Skeletal muscle satellite cell (primary cell): ENCODE measurements at regions not wholly inside any gene's neighbourhood (a gene's known extent, or its start where the extent isn't known, plus 50 kb on each side); places are given as distances from the start of the nearest gene placed in this dataset.
"Not testable (repeated sequence)": the region's sequence is repeated elsewhere in the genome, so short reads cannot be mapped to it uniquely, and the experiment has no call there.

ENCODE experiments used
- H3K27me3 ChIP-seq: 2 replicates; pipeline ENCODE4 v1.7.0; 2013; ENCODE audit warnings: low read length; ENCODE audit not compliant: control insufficient read depth, insufficient read depth
- H3K36me3 ChIP-seq: 2 replicates; pipeline ENCODE4 v1.7.0; 2013; ENCODE audit warnings: mild to moderate bottlenecking, control low read depth, low read length; ENCODE audit not compliant: insufficient read depth
- H3K4me1 ChIP-seq: 2 replicates; pipeline ENCODE4 v1.7.0; 2013; ENCODE audit warnings: low read length; ENCODE audit not compliant: control insufficient read depth, insufficient read depth
- H3K4me2 ChIP-seq: 2 replicates; pipeline ENCODE4 v1.7.0; 2013; ENCODE audit warnings: mild to moderate bottlenecking, low read length
- H3K4me3 ChIP-seq: 2 replicates; pipeline ENCODE4 v1.7.0; 2013; ENCODE audit warnings: low read length
- H3K9ac ChIP-seq: 2 replicates; pipeline ENCODE4 v1.7.0; 2013; ENCODE audit warnings: mild to moderate bottlenecking, low read depth, low read length, moderate library complexity
- H3K9me3 ChIP-seq: replicated peaks from 2 replicates; pipeline ENCODE4 v1.7.0; 2013; ENCODE audit warnings: mild to moderate bottlenecking, control low read depth, low read length

- H3K9ac ChIP-seq = no peak overlapping the region
- H3K36me3 ChIP-seq = no peaks in the 10 kb centered on the region
- H3K4me2 ChIP-seq = no peak overlapping the region
- H3K4me1 ChIP-seq = no peaks in the 10 kb centered on the region
- no peaks in the 10 kb centered on the region for H3K9me3 ChIP-seq
- H3K4me3 ChIP-seq = no peak overlapping the region
- no peaks in the 10 kb centered on the region for H3K27me3 ChIP-seq
These were observed 187.8 kb upstream of the NR3C2 start for GRCh38 chr4:148630051-148630450.

GRCh38 chr4:148618856-148619255 lies 176.6 kb upstream of the NR3C2 start:
- Histone ChIP-seq H3K4me1 (no peaks in the 10 kb centered on the region), H3K4me3 (no peak overlapping the region), H3K4me2 (no peak overlapping the region), H3K36me3 (no peaks in the 10 kb centered on the region), H3K9me3 (no peaks in the 10 kb centered on the region), H3K27me3 (no peaks in the 10 kb centered on the region), H3K9ac (no peak overlapping the region)

GRCh38 chr4:148608968-148609367 lies 166.8 kb upstream of the NR3C2 start:
- no peaks in the 10 kb centered on the region for H3K36me3 ChIP-seq
- H3K4me2 ChIP-seq = no peak overlapping the region
- no peak overlapping the region for H3K9ac ChIP-seq
- H3K27me3 ChIP-seq = no peaks in the 10 kb centered on the region
- no peaks in the 10 kb centered on the region for H3K4me1 ChIP-seq
- no peaks in the 10 kb centered on the region for H3K9me3 ChIP-seq
- H3K4me3 ChIP-seq = no peak overlapping the region

GRCh38 chr4:148598418-148599207 lies 156.4 kb upstream of the NR3C2 start:
- H3K9ac ChIP-seq = not testable (repeated sequence)

GRCh38 chr4:148589182-148589581 lies 147.0 kb upstream of the NR3C2 start:
- H3K9me3 ChIP-seq = no peaks in the 10 kb centered on the region
- no peak overlapping the region for H3K4me3 ChIP-seq
- no peak overlapping the region for H3K4me2 ChIP-seq
- no peaks in the 10 kb centered on the region for H3K4me1 ChIP-seq
- H3K9ac ChIP-seq = no peak overlapping the region
- no peaks in the 10 kb centered on the region for H3K36me3 ChIP-seq
- H3K27me3 ChIP-seq = no peaks in the 10 kb centered on the region

More at GRCh38 chr4:148598418-148599207, 156.4 kb upstream of the NR3C2 start:
- H3K27me3 ChIP-seq, H3K4me3 ChIP-seq, H3K36me3 ChIP-seq, H3K4me1 ChIP-seq, H3K9me3 ChIP-seq, H3K4me2 ChIP-seq: not testable (repeated sequence)

GRCh38 chr4:148575577-148575976 lies 133.4 kb upstream of the NR3C2 start:
- Histone ChIP-seq H3K4me1 (peaks cover 12% of the 10 kb centered on the region), H3K36me3 (no peaks in the 10 kb centered on the region), H3K9me3 (no peaks in the 10 kb centered on the region), H3K4me3 (no peak overlapping the region), H3K27me3 (no peaks in the 10 kb centered on the region), H3K4me2 (no peak overlapping the region), H3K9ac (no peak overlapping the region)

GRCh38 chr4:148574911-148575310 lies 132.7 kb upstream of the NR3C2 start:
- Histone ChIP-seq H3K4me1 (peaks cover 12% of the 10 kb centered on the region), H3K9ac (peak overlapping the region; percentile 25), H3K4me3 (no peak overlapping the region), H3K36me3 (no peaks in the 10 kb centered on the region), H3K4me2 (peak overlapping the region; percentile 41), H3K27me3 (no peaks in the 10 kb centered on the region), H3K9me3 (no peaks in the 10 kb centered on the region)

GRCh38 chr4:148574502-148574901 lies 132.3 kb upstream of the NR3C2 start:
- Histone ChIP-seq H3K9ac (peak overlapping the region; percentile 25), H3K27me3 (no peaks in the 10 kb centered on the region), H3K9me3 (no peaks in the 10 kb centered on the region), H3K4me2 (peak overlapping the region; percentile 41), H3K4me1 (peaks cover 12% of the 10 kb centered on the region), H3K4me3 (no peak overlapping the region), H3K36me3 (no peaks in the 10 kb centered on the region)

GRCh38 chr4:148574066-148574465 lies 131.9 kb upstream of the NR3C2 start:
- Histone ChIP-seq H3K36me3 (no peaks in the 10 kb centered on the region), H3K4me2 (no peak overlapping the region), H3K27me3 (no peaks in the 10 kb centered on the region), H3K9me3 (no peaks in the 10 kb centered on the region), H3K4me1 (peaks cover 12% of the 10 kb centered on the region), H3K4me3 (no peak overlapping the region), H3K9ac (no peak overlapping the region)

GRCh38 chr4:148573296-148573695 lies 131.1 kb upstream of the NR3C2 start:
- no peaks in the 10 kb centered on the region for H3K9me3 ChIP-seq
- no peaks in the 10 kb centered on the region for H3K36me3 ChIP-seq
- H3K4me1 ChIP-seq = peaks cover 12% of the 10 kb centered on the region
- H3K4me3 ChIP-seq = no peak overlapping the region
- no peak overlapping the region for H3K9ac ChIP-seq
- H3K27me3 ChIP-seq = no peaks in the 10 kb centered on the region
- no peak overlapping the region for H3K4me2 ChIP-seq

- H3K4me3 ChIP-seq = no peak overlapping the region
- no peaks in the 10 kb centered on the region for H3K27me3 ChIP-seq
- no peaks in the 10 kb centered on the region for H3K4me1 ChIP-seq
- no peaks in the 10 kb centered on the region for H3K36me3 ChIP-seq
- H3K9ac ChIP-seq = no peak overlapping the region
- H3K9me3 ChIP-seq = no peaks in the 10 kb centered on the region
- H3K4me2 ChIP-seq = no peak overlapping the region
These were observed 123.6 kb upstream of the NR3C2 start for GRCh38 chr4:148565801-148566200.

GRCh38 chr4:148563684-148564083 lies 121.5 kb upstream of the NR3C2 start:
- Histone ChIP-seq H3K9me3 (no peaks in the 10 kb centered on the region), H3K4me1 (no peaks in the 10 kb centered on the region), H3K27me3 (no peaks in the 10 kb centered on the region), H3K36me3 (no peaks in the 10 kb centered on the region), H3K4me2 (no peak overlapping the region), H3K4me3 (no peak overlapping the region), H3K9ac (no peak overlapping the region)
